ENCODE measurements at regions not wholly inside any gene's neighbourhood (a gene's known extent, or its start where the extent isn't known, plus 50 kb on each side); places are given as distances from the start of the nearest gene placed in this dataset.
"Not testable (repeated sequence)": the region's sequence is repeated elsewhere in the genome, so short reads cannot be mapped to it uniquely, and the experiment has no call there.

DNA sequence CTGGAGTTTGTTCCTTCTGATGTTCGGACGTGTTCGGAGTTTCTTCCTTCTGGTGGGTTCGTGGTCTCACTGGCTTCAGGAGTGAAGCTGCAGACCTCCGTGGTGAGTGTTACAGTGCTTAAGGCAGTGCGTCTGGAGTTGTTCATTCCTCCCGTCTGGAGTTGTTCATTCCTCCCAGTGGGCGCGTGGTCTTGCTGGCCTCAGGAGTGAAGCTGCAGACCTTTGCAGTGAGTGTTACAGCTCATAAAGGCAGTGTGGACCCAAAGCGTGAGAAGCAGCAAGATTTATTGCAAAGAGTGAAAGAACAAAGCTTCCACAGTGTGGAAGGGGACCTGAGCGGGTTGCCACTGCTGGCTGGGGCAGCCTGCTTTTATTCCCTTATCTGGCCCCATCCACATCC, 63.4 kb upstream of the DDHD1 start:
- not testable (repeated sequence) for H3K27me3 ChIP-seq (ENCODE audit: control insufficient read depth, insufficient read depth, low read length); H3K36me3 ChIP-seq (ENCODE audit: control insufficient read depth, insufficient read depth, low read length); H3K27ac ChIP-seq (ENCODE audit: low read depth, low read length); H3K4me1 ChIP-seq (ENCODE audit: control insufficient read depth, insufficient read depth, low read length); H3K4me3 ChIP-seq (ENCODE audit: low read length); H3K9ac ChIP-seq (ENCODE audit: low read length)

DNA sequence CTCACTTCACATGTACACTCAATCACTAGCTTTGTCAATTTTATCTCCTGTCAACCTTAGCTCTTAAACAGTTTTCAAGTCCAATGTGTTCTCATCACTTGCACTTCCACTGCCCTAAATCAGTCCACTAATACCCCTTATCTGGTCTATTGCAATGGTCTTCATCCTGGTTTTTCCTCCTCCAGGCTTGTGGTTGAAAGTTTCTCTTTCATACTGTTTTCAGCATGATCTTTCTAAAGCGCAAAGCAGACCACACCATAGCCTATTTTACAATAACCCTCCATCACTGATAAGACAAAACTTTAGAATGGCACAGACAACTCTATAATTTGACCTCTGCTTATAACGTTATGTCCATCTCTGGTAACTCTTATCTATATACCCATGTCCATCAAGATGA, 62.0 kb upstream of the DDHD1 start:
- no peaks in the 10 kb centered on the region for H3K27me3 ChIP-seq (ENCODE audit: control insufficient read depth, insufficient read depth, low read length)
- H3K4me1 ChIP-seq (ENCODE audit: control insufficient read depth, insufficient read depth, low read length): no peaks in the 10 kb centered on the region
- H3K36me3 ChIP-seq (ENCODE audit: control insufficient read depth, insufficient read depth, low read length): no peaks in the 10 kb centered on the region
- no peak overlapping the region for H3K9ac ChIP-seq (ENCODE audit: low read length)
- no peak overlapping the region for H3K4me3 ChIP-seq (ENCODE audit: low read length)
- H3K27ac ChIP-seq (ENCODE audit: low read depth, low read length): no peak overlapping the region

DNA sequence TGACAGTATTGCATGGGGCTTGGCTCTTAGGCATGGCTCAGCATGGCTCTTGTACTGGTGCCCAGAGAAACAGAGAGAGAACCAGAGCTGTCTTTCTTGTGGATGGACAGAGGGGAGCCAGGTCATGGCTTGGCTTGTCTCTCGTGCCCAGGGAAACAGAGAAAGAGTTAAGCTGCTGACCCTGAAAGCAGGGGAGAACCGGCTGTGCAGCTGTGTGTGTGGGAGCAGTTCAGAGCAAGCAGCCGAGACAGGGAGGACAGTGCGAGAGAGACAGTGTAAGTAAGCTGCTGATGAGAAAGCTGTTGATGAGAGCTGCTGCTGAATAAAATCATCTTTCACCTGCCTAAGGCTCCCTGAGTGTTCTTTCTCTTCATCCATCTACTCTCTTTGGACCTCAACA, 61.3 kb upstream of the DDHD1 start:
- Histone ChIP-seq H3K4me3 (ENCODE audit: low read length) (no peak overlapping the region), H3K27ac (ENCODE audit: low read depth, low read length) (no peak overlapping the region), H3K9ac (ENCODE audit: low read length) (no peak overlapping the region), H3K27me3 (ENCODE audit: control insufficient read depth, insufficient read depth, low read length) (no peaks in the 10 kb centered on the region), H3K4me1 (ENCODE audit: control insufficient read depth, insufficient read depth, low read length) (no peaks in the 10 kb centered on the region), H3K36me3 (ENCODE audit: control insufficient read depth, insufficient read depth, low read length) (no peaks in the 10 kb centered on the region)

DNA sequence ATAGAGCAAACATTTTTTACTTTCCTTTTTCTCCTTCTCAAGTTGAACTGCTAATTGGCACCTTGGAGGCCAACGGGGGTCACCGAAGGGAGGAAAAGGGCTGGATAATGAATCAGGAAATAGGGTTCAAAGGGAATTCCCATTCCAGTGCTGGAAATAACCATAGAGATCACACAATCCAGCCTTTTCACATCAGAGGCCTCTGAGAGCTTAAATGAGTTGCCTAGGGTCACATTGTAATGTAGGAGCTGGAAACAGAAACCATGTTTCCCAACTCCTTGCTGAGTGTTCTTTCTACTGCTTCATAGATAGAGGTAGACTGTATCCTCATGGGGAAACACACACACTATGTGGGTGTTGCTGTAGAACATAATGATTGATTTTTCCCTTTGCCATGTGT, 60.6 kb upstream of the DDHD1 start:
- H3K4me1 ChIP-seq (ENCODE audit: control insufficient read depth, insufficient read depth, low read length): no peaks in the 10 kb centered on the region
- no peak overlapping the region for H3K4me3 ChIP-seq (ENCODE audit: low read length)
- no peak overlapping the region for H3K27ac ChIP-seq (ENCODE audit: low read depth, low read length)
- H3K36me3 ChIP-seq (ENCODE audit: control insufficient read depth, insufficient read depth, low read length): no peaks in the 10 kb centered on the region
- H3K27me3 ChIP-seq (ENCODE audit: control insufficient read depth, insufficient read depth, low read length): no peaks in the 10 kb centered on the region
- H3K9ac ChIP-seq (ENCODE audit: low read length): no peak overlapping the region

DNA sequence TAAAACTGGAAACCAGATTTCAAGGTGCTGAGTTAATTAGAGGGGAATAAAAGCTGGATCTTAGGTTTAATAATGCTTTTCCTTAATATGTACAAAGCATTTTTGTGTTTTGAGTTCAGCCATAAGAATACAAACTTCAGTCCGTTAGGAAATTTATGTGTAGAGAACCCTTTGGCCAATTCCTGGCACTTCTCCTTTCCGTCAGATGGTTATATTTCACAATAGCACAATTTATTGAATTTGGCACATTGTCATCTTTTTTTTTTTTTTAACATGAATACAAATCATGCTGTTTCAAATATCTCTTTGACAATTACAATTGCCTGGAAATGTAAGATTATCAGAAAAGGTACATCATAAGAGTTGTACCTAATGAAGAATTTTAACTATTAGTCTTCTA, 56.2 kb upstream of the DDHD1 start:
- Histone ChIP-seq H3K27ac (ENCODE audit: low read depth, low read length) (no peak overlapping the region), H3K9ac (ENCODE audit: low read length) (no peak overlapping the region), H3K27me3 (ENCODE audit: control insufficient read depth, insufficient read depth, low read length) (no peaks in the 10 kb centered on the region), H3K4me3 (ENCODE audit: low read length) (no peak overlapping the region), H3K36me3 (ENCODE audit: control insufficient read depth, insufficient read depth, low read length) (no peaks in the 10 kb centered on the region), H3K4me1 (ENCODE audit: control insufficient read depth, insufficient read depth, low read length) (no peaks in the 10 kb centered on the region)

Data from rectal smooth muscle tissue (tissue), 1 donor.